ENCODE measurements at regions not wholly inside any gene's neighbourhood (a gene's known extent, or its start where the extent isn't known, plus 50 kb on each side); places are given as distances from the start of the nearest gene placed in this dataset.

- TF ChIP-seq CTCF (IDR thresholded peaks at IDR 0.05) (no peak), POLR2A (IDR thresholded peaks at IDR 0.05) (no peak), POLR2AphosphoS5 (IDR thresholded peaks at IDR 0.05) (no peak)
Measured at GRCh38 chr5:120140501-120140900, 323.6 kb upstream of the PRR16 start.
